HG03175 (cell line): ENCODE measurements at regions not wholly inside any gene's neighbourhood (a gene's known extent, or its start where the extent isn't known, plus 50 kb on each side); places are given as distances from the start of the nearest gene placed in this dataset.
"Not testable (repeated sequence)": the region's sequence is repeated elsewhere in the genome, so short reads cannot be mapped to it uniquely, and the experiment has no call there.

Experiments
- ATAC-seq: cut with Tn5 transposase; IDR thresholded peaks from one replicate; pipeline ENCODE4 v1.9.1; 2021; ENCODE audit warnings: mild to moderate bottlenecking, moderate library complexity; ENCODE audit not compliant: unreplicated experiment

DNA sequence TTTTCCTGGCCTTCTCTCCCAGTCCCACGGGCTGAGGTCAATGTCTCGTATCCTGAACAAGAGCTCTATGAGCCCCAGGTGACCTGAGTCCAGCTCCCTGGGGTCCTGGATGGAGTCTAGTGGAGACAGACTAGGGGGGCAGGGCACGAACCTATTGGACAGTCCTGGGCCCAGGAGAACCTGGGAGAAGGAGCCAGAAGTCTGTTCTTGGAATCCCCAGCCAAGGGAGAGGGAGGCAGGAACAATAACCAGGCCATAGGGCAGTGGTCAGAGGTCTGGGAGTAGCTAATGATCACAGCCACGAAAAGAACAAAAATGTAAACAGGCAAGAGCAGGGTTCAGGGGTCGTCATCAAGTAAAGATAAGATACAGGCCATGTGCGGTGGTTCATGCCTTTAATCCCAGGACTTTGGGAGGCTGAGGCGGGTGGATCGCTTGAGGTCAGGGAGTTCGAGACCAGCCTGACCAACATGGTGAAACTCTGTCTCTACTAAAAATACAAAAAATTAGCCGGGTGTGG, 60.8 kb downstream of the COPRS start:
- ATAC-seq = no peak

DNA sequence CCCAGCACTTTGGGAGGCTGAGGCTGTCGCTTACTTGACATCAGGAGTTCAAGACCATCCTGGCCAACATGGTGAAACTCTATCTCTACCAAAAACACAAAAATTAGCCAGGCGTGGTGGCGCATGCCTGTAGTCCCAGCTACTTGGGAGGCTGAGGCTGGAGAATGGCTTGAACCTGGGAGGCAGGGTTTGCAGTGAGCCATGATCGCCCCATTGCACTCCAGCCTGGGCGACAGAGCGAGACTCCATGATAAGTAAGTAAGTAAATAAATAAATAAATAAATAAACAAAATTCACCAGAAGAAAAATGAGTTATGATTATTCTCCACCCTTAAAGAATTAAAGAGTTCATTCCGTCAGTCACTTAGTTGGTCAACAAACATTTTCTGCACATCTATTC, 63.1 kb downstream of the COPRS start:
- not testable (repeated sequence) for ATAC-seq

DNA sequence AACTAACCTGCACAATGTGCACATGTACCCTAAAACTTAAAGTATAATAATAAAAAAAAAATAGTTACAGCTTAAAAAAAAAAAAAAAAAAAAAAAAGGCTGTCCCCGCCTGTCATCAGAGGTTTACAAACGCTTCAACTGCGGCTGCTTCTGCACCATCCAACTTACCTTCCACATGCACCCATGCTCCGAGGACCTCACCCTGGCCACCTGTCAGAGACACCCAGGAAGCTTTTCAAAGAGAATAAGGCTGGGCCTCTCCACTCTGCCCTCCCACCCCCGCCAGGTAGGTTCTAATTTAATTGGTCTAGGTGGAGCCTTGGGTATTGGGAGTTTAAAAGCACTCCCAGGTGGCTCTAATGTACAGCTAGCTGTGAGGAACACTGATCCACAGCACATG, 64.9 kb downstream of the COPRS start:
- no peak for ATAC-seq

DNA sequence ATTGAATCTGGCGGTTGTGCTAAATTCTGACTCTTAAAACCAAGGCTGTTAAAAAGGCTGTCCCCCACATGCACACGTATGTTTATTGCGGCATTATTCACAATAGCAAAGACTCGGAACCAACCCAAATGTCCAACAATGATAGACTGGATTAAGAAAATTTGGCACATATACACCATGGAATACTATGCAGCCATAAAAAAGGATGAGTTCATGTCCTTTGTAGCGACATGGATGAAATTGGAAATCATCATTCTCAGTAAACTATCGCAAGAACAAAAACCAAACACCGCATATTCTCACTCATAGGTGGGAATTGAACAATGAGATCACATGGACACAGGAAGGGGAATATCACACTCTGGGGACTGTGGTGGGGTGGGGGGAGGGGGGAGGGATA, 65.4 kb downstream of the COPRS start:
- ATAC-seq = not testable (repeated sequence)

DNA sequence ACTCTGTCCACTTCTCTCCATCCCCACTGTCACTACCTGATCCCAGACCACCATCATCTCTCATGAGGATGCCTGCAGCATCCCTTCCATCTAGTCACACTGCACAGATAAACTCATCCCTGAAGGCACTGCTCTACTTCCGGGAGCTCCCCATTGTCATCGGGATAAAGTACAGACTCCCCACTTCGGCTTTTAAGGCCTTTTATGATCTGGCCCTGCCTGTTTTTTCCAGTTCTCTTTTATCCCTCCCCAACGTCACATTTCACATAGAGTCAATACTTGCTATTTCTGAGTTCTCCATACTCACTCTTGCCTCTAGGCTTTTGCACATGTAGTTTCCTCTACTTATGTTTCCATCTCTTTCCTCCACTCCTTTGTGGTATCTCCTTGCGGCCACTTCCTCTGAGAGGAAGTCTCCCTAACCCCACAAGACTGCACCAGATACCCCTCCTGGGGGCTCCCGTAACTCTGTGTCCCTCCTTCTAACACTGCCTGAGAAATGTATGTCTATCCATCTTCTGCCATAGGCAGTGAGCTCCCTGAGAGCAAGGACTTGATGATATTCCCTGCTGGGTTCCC, 66.9 kb downstream of the COPRS start:
- no peak for ATAC-seq

DNA sequence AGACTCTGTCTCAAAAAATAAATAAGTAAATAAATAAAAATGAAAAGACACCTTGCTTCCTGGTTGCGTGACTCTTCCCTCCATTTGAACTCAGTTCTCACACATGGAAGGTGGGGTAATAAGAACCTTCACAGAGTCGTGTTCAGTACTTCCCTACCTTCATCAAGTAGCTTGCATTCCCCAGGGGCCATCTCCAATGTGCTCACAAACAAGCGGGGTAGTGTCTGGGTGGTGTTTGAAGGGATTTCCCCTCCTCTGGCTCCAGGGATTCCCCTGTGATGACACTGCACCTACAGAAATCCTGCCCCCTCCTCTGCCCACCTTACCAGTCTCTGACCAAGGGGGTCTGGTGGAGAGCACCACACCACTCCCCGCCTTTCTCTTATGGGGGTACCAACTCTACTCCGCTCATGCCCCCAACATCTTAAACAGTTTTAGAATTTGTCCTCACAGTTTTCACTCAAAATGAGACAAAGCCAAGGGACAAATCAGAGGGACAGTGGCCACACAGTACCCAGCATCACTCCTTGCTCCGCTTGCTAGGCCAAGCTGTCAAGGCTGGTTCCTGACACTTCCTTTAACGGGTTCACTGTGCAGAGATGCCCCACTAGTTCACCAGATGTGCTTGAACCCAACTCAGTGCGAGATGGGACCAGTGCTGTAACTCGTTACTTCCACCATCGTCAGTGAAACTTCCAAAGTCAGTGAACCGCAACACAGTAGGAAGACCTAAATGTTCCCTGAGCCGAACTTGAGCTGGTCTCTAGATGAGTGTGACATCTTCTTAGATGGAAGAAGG, 69.1 kb downstream of the COPRS start:
- ATAC-seq = no peak

DNA sequence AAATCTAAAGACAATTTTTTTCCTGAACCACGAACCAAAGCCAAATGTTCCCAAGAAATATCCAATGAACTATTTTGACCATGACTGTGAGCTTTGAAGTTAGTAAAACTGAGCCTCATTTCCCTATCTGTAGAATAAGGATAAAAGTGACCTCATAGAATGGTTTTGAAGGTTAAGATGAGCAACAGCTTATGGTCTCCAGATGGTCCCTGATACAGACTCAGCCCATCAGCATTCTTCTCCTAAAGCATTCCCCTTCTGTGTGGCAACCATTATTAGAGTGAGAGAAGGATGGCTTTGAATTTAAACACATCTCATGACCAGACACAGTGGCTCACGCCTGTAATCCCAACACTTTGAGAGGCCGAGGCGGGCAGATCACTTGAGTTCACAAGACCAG, 70.1 kb downstream of the COPRS start:
- no peak for ATAC-seq

DNA sequence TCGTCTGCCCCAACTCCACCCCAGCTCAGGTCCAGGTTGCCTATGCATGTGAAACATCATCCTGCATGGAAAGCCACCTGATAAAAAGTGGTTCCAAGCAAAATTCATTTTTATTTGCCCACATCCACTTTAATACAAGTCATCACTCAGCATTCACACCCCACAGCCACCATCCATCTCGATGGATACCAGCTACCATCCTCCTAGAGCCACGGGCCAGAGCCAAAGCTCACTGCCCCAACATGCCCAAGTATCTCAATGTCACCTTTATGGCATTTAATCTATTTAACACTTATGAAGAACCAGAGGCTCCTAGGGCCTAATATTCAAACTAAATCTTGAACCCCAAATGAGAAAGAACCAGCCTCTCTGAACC, 70.5 kb downstream of the COPRS start:
- no peak for ATAC-seq

DNA sequence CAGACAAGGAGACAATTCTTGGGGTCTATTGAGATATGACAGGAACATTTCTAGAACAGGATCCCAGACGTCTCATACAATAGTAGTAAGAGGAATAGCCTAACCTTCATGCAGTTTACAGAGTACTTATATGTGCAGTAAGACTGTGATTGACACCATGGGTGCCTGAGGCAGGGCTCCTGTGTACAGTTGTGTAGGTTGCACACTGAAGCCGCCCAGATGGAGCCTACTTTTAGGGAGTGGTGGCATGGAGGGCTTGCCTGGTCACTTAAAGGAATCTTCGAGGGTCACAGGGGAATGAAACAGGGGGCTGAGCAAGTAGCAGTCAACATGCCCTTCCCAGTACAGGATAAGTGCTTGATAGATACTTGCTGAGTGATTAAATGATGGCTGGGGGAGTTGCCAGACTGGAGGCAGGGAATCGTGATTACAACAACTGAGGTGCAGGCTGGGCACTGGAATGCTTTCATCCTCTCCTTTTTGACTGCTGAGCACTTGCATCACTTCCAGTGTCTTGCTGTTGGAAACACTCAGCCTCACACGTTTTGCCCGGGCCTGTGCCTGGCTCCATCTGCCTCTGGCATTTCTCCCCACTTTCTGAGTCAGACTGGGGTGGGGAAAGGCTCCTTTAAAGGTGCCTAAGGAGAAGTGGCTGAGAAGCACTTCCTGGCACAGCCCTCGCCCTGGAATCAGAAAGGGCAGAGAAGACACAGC, 71.0 kb downstream of the COPRS start:
- no peak for ATAC-seq

DNA sequence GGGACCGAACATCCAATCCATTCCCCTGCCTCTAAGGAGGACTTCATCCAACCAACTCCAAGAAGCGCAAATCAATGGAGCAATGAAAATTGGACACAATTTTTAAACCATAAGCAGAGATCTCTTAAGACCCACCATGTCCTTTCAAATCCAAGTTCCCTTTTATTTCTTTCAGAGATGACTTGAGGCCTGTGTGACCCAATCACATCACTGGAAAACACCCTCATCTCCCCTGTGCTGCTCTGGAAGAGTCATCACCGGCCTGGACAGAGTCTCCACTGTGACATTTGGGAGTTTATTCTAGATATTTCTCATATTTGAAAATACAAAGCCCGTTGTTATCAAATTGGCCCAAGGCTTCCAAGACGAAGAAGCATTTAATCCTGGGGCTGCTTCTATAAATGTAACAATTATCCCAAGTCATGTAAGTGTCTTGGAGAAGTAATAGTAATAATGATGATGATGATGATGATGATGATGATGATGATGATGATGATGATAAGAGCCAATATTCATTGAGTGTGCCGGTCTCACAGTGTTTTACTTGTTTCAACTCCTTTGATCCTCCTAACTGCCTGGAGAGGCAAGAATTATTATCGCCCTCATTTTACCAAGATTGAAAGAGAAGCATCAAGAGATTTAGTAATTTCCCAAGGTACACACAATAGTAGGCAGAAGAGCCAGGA, 72.1 kb downstream of the COPRS start:
- no peak for ATAC-seq

DNA sequence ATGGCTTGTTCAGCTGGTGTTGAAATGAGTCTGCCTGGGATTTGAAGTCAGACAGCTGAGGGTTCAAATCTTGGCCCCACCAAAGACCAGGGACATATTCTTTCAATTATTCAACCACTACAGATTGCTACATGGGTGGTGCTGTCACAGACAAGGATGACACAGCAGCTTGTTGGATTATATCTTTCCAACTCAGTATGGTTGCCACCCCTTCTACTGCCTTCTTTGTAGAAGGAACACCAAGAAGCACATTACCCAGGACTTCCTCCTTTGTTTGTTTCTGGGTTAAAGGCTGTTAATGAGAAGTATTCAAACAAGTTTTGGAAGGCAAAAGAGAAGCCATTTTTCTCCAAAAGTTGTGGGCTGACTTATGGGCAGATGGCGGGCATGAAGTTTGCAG, 78.6 kb downstream of the COPRS start:
- ATAC-seq = no peak

DNA sequence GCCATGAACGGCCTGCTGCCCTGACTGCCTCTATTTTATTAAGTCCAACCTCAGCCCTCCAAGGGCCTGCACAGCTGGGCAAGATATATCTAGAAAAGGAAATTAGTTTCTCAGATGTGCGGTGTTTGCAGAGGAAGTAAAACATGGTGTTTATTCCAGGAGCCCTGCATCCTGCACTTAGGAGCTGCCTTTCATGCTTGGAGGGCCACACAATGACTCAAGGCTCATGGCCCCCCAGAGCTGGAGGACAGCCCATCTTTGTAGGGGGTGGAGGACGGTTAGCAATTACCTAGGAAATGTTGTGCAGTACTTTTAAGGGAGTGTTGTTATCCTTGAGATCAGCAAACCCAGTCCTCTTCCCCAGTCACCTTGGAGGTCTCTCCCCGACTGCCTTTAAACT, 80.5 kb downstream of the COPRS start:
- no peak for ATAC-seq

DNA sequence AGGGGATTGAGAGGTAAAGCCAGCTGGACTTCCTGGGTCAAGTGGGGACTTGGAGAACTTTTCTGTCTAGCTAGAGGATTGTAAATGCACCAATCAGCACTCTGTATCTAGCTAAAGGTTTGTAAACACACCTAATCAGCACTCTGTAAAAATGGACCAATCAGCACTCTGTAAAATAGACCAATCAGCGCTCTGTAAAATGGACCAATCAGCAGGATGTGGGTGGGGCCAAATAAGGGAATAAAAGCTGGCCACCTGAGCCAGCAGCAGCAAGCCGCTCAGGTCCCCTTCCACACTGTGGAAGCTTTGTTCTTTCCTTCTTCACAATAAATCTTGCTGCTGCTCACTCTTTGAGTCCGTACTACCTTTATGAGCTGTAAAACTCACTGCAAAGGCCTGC, 87.7 kb downstream of the COPRS start:
- ATAC-seq = not testable (repeated sequence)

DNA sequence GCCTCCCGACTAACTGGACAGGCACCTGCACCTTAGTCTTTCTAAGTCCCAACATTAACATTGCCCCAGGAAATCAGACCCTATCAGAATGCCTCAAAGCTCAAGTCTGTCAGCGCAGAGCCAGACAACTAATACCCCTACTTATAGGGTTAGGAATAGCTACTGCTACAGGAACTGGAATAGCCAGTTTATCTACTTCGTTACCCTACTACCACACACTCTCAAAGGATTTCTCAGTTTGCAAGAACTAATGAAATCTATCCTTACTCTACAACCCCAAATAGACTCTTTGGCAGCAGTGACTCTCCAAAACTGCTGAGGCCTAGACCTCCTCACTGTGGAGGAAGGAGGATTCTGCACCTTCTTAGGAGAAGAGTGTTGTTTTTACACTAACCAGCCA, 88.5 kb downstream of the COPRS start:
- ATAC-seq = not testable (repeated sequence)

DNA sequence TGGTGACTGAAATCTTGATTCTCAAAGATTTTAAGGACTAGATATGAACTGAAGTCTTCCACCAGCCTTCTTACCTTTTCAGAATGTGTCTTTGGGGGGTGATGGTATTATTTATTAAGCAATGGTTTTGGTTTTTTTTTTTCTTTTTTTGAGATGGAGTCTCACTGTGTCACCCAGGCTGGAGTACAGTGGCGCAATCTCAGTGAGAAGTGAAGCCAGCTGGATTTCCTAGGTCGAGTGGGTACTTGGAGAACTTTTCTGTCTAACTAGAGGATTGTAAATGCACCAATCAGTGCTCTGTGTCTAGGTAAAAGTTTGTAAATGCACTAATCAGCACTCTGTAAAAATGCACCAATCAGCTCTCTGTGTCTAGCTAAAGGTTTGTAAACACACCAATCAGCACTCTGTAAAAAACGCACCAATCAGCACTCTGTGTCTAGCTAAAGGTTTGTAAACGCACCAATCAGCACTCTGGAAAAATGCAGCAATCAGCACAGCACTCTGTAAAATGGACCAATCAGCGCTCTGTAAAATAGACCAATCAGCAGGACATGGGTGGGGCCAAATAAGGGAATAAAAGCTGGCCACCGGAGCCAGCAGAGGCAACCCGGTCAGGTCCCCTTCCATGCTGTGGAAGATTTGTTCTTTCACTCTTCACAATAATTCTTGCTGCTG, 97.1 kb downstream of the COPRS start:
- ATAC-seq = not testable (repeated sequence)

DNA sequence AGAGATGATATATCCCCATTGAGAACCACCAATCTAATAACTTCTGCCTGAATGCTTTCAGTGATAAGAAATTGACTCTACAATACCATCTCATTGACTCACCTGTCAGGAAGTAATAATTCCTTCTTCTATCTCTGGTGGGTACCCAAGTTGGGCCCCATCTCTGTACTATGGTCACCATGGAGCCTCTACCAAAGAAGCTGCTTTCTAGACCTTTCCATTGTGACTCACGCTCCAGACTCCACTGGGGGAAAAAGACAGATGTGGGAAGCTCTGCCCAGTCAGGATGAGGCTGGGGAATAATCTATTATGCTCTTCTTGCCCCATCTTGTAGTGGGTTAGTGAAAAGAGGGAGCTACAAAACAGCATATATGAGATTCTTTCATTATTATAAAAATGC, 100.4 kb downstream of the COPRS start:
- no peak for ATAC-seq

DNA sequence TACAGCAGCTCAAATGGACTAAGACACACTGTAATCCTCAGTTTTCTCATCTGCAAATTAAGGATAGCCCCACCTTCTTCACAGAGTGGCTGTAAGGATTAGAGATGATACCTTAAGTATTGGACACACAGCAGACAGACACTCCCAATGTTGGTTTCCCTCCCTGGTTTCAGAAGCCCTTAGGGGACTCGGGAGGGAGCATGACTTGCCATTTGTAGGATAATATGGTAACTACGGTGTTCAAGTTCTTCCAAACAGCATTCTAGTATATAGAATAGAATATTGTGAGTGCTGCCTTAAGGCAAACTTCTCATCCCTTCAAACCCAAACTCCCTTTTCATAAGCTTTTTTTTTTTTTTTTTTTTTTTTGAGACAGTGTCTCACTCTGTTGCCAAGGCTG, 101.9 kb downstream of the COPRS start:
- no peak for ATAC-seq

DNA sequence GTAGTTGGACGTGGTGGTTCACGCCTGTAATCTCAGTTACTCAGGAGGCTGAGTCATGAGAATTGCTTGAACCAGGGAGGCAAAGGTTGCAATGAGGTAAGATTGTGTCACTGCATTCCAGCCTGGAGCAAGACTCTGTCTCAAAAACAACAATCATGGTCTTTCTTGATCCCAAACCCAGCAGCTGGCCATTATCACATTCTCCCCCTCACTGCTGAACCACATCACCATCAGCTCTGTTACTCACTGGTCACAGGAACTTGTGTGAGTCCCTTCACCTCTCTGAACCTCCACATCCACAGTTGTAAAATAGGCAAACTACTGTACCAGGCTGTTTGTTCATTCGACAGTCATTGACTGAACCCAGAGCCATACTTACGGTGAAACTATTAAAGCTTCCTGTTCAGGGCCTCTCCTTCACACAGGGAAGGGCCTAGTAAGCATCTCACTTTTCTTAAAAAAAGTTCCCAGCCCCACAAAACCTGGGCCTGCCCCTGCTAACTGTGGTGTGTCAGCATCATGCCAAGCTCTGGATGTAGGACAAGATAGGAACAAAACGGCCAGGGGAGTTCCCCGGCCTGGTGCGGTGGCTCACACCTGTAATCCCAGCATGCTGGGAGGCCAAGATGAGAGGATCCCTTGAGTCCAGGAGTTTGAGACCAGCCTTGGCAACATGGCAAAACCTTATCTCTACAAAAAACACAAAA, 104.7 kb downstream of the COPRS start:
- ATAC-seq = no peak

DNA sequence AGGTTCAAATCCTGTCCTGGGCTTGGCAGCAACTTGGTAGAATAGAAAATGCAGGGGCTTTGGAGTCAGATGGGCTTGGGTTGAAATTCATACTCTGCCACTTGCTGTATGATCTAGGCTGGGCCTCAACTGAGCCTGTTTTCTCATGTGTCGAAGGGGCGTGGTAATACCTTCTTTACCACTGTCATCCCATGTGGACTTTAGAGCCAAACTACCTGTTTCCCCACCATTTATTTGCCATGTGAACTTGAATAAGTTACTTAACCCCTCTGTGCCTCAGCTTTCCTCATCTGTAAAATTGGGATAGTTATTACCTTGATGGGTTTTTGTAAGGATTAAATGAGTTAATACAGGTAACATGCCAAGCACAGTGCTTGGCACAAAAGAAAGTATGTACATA, 106.0 kb downstream of the COPRS start:
- ATAC-seq = no peak

DNA sequence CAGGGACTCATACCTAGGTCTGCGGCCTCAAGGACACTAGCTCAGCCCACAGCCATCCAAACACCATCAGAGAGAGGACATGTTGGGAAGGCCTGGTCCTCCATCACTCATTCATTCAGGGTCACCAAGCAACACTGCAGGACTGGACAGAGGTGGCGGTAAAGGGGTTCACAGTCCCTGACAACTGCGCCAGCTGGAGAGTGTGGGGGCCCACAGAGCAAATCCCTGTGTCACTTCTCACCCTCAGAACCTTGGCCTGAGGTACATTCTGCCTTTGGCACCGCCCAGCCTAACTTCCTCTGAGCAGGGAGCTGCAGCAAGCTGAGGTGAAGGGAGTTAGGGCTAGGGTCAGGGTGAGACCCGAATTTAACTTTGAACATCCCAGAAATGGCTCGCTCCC, 106.5 kb downstream of the COPRS start:
- no peak for ATAC-seq
